HG02588 (cell line): ENCODE measurements at regions not wholly inside any gene's neighbourhood (a gene's known extent, or its start where the extent isn't known, plus 50 kb on each side); places are given as distances from the start of the nearest gene placed in this dataset.
"Not testable (repeated sequence)": the region's sequence is repeated elsewhere in the genome, so short reads cannot be mapped to it uniquely, and the experiment has no call there.

Experiments used
- ATAC-seq: cut with Tn5 transposase; IDR thresholded peaks from one replicate; pipeline ENCODE4 v1.9.1; 2021; ENCODE audit warnings: mild to moderate bottlenecking, moderate library complexity; ENCODE audit not compliant: unreplicated experiment

GRCh38 chr14:43754838-43755237 lies 752.2 kb downstream of the FSCB start:
- no peak for ATAC-seq

GRCh38 chr14:43745746-43746145 lies 761.3 kb downstream of the FSCB start:
- ATAC-seq: no peak

GRCh38 chr14:43735932-43736331 lies 771.2 kb downstream of the FSCB start:
- no peak for ATAC-seq

GRCh38 chr14:43729143-43729542 lies 777.9 kb downstream of the FSCB start:
- no peak for ATAC-seq

- no peak for ATAC-seq
Measured at GRCh38 chr14:43706900-43707299, 800.2 kb downstream of the FSCB start.

- ATAC-seq: not testable (repeated sequence)
Measured at GRCh38 chr14:43698561-43699284, 808.4 kb downstream of the FSCB start.

GRCh38 chr14:43697003-43697402 lies 810.1 kb downstream of the FSCB start:
- ATAC-seq: no peak

GRCh38 chr14:43692706-43693105 lies 814.4 kb downstream of the FSCB start:
- no peak for ATAC-seq

- ATAC-seq: no peak
Measured at GRCh38 chr14:43687921-43688320, 819.2 kb downstream of the FSCB start.

- ATAC-seq: no peak
Measured at GRCh38 chr14:43677581-43677980, 829.5 kb downstream of the FSCB start.

- ATAC-seq: no peak
Measured at GRCh38 chr14:43674273-43674672, 832.8 kb downstream of the FSCB start.

GRCh38 chr14:43671716-43672485 lies 835.2 kb downstream of the FSCB start:
- ATAC-seq: no peak

- no peak for ATAC-seq
Measured at GRCh38 chr14:43669355-43669754, 837.7 kb downstream of the FSCB start.

GRCh38 chr14:43665570-43666267 lies 841.4 kb downstream of the FSCB start:
- no peak for ATAC-seq

- ATAC-seq: not testable (repeated sequence)
Measured at GRCh38 chr14:43655194-43655593, 851.9 kb downstream of the FSCB start.

- ATAC-seq: no peak
Measured at GRCh38 chr14:43651896-43652295, 855.2 kb downstream of the FSCB start.

- no peak for ATAC-seq
Measured at GRCh38 chr14:43651185-43651787, 855.8 kb downstream of the FSCB start.

- no peak for ATAC-seq
Measured at GRCh38 chr14:43649508-43649907, 857.6 kb downstream of the FSCB start.

- ATAC-seq: no peak
Measured at GRCh38 chr14:43647302-43647701, 859.8 kb downstream of the FSCB start.

- ATAC-seq: no peak
Measured at GRCh38 chr14:43640718-43641267, 866.3 kb downstream of the FSCB start.

- ATAC-seq: no peak
Measured at GRCh38 chr14:43625294-43625693, 881.8 kb downstream of the FSCB start.
